Activated B cell treated with CpG ODN at 0.5 μM for 24 hours (primary cell): ENCODE measurements at regions not wholly inside any gene's neighbourhood (a gene's known extent, or its start where the extent isn't known, plus 50 kb on each side); places are given as distances from the start of the nearest gene placed in this dataset.

Experiments
- ATAC-seq: fragments of 200-7000 bp; cut with Tn5 transposase; one replicate; pipeline ENCODE4 v1.10.0; 2021; ENCODE audit warnings: low read depth, mild to moderate bottlenecking, moderate library complexity
- CTCF ChIA-PET: fragments of 350-600 bp; sonication (Branson Sonifier 250); formaldehyde crosslinking; loops from one replicate; lab custom pipeline; 2021; ENCODE audit warnings: antibody characterized with exemption; lab: Charles Lee
- POLR2A ChIA-PET: fragments of 350-600 bp; sonication (Branson Sonifier 250); formaldehyde crosslinking; loops from one replicate; lab custom pipeline; 2021; ENCODE audit warnings: antibody characterized with exemption; lab: Charles Lee
- DNase-seq: peaks from one replicate; pipeline ENCODE4 v3.0.0; 2022
- H3K27ac Mint-ChIP-seq: one replicate; pipeline ENCODE4 v1.8.0; 2020; ENCODE audit warnings: mixed read lengths
- H3K27me3 Mint-ChIP-seq: one replicate; pipeline ENCODE4 v1.8.0; 2021; ENCODE audit warnings: mixed read lengths
- H3K36me3 Mint-ChIP-seq: one replicate; pipeline ENCODE4 v1.8.0; 2021; ENCODE audit warnings: low read depth, mixed read lengths
- H3K4me1 Mint-ChIP-seq: one replicate; pipeline ENCODE4 v1.8.0; 2021; ENCODE audit warnings: mixed read lengths
- H3K4me3 Mint-ChIP-seq: one replicate; pipeline ENCODE4 v1.8.0; 2020; ENCODE audit warnings: mild to moderate bottlenecking, mixed read lengths
- H3K9me3 Mint-ChIP-seq: one replicate; pipeline ENCODE4 v1.8.0; 2020; ENCODE audit warnings: mixed read lengths
- intact Hi-C: fragments of 100-400 bp; cut with micrococcal nuclease; formaldehyde crosslinking; loops from one replicate; pipeline ENCODE4 v1.15.1; 2024
- TF ChIP-seq, protein P1 (sequence below): fragments of 200-600 bp; IDR thresholded peaks from one replicate; pipeline ENCODE4 v1.8.0; 2022; ENCODE audit warnings: antibody characterized with exemption, mild to moderate bottlenecking

- no peak overlapping the region for H3K27ac Mint-ChIP-seq
- intact Hi-C loops: no loop called here
- no peak overlapping the region for H3K4me3 Mint-ChIP-seq
- ChIA-PET POLR2A (no interaction called here), CTCF (no interaction called here)
- no peaks in the 10 kb centered on the region for H3K4me1 Mint-ChIP-seq
- H3K36me3 Mint-ChIP-seq: no peaks in the 10 kb centered on the region
- no peak for DNase-seq
- H3K9me3 Mint-ChIP-seq: no peaks in the 10 kb centered on the region
- no peaks in the 10 kb centered on the region for H3K27me3 Mint-ChIP-seq
- TF ChIP-seq, protein P1, sequence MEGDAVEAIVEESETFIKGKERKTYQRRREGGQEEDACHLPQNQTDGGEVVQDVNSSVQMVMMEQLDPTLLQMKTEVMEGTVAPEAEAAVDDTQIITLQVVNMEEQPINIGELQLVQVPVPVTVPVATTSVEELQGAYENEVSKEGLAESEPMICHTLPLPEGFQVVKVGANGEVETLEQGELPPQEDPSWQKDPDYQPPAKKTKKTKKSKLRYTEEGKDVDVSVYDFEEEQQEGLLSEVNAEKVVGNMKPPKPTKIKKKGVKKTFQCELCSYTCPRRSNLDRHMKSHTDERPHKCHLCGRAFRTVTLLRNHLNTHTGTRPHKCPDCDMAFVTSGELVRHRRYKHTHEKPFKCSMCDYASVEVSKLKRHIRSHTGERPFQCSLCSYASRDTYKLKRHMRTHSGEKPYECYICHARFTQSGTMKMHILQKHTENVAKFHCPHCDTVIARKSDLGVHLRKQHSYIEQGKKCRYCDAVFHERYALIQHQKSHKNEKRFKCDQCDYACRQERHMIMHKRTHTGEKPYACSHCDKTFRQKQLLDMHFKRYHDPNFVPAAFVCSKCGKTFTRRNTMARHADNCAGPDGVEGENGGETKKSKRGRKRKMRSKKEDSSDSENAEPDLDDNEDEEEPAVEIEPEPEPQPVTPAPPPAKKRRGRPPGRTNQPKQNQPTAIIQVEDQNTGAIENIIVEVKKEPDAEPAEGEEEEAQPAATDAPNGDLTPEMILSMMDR: no peak
- no peak for ATAC-seq
Measured at GRCh38 chr2:22397847-22398246, 987.1 kb upstream of the KLHL29 start.

GRCh38 chr2:22403748-22404147 is 981.2 kb upstream of the KLHL29 start:
- H3K27me3 Mint-ChIP-seq: no peaks in the 10 kb centered on the region
- TF ChIP-seq, protein P1: no peak
- ATAC-seq (no peak), DNase-seq (no peak)
- H3K27ac Mint-ChIP-seq: no peak overlapping the region
- CTCF ChIA-PET: no interaction called here
- H3K4me1 Mint-ChIP-seq: no peaks in the 10 kb centered on the region
- H3K9me3 Mint-ChIP-seq: no peaks in the 10 kb centered on the region
- POLR2A ChIA-PET: no interaction called here
- H3K36me3 Mint-ChIP-seq: no peaks in the 10 kb centered on the region
- intact Hi-C loops: no loop called here
- no peak overlapping the region for H3K4me3 Mint-ChIP-seq

DNA sequence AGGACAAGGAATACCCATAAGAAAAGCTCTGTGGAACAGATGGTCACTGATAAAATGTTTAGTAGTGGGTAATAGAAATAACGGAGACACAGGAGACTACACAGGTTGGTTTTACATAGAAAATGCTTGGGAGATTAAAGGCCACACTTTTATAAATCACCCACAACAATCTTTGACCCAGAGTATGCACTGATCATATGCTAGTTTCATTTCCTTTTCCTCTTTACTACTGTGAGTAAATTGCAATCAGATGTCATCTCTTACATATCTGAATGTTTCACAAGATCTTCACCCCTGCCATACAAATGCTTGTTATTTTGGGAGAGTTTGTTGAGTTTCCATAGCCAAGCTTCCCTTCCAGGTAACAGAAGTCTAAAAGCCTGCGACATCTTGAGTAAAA is 978.4 kb upstream of the KLHL29 start:
- Mint-ChIP-seq H3K9me3 (no peaks in the 10 kb centered on the region), H3K4me1 (no peaks in the 10 kb centered on the region), H3K27me3 (no peaks in the 10 kb centered on the region), H3K36me3 (no peaks in the 10 kb centered on the region), H3K27ac (no peak overlapping the region), H3K4me3 (no peak overlapping the region)
- TF ChIP-seq, protein P1: no peak
- intact Hi-C loops: no loop called here
- POLR2A ChIA-PET: no interaction called here
- ATAC-seq (no peak), DNase-seq (no peak)
- CTCF ChIA-PET: no interaction called here

DNA sequence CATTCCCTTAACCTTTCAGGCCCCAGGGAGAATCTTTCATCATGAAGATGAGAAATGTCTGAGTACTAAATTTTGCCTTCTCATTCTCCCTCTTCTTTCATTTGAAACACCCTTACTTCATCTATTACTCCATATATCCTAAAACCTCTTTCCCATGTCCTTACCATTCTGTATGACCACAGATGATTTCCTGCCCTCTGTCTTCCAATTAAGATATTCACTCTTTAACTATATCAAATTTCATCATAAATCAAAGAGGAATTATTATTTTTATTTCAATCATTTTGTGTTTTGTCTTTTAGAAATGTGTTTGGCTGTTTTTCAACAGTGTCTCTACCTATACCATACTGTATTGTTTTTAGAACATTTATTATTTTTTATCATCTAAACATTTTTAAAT is 964.9 kb upstream of the KLHL29 start:
- peaks cover 18% of the 10 kb centered on the region for H3K9me3 Mint-ChIP-seq
- H3K36me3 Mint-ChIP-seq: no peaks in the 10 kb centered on the region

DNA sequence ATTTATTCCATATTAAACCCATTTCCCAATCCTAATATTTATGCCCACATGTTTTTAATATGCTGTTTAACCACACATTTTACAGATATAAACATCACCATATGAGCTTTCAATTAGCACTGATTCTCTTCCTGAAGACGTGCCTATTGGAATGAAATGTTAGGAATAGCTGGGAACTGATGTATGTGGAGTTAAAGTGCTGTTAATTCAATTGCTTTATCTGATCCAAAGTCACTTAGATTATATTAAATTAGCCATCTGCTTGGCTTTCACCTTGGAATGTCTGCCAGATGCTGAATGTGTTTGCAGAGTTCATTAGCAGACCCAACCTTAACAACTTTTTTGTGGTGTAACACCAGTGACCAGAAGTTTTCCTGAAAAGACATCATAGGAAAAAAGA is 942.9 kb upstream of the KLHL29 start:
- no peak overlapping the region for H3K4me3 Mint-ChIP-seq
- H3K27me3 Mint-ChIP-seq: no peaks in the 10 kb centered on the region
- ChIA-PET POLR2A (no interaction called here), CTCF (no interaction called here)
- intact Hi-C loops: no loop called here
- H3K9me3 Mint-ChIP-seq: peaks cover 3% of the 10 kb centered on the region
- DNase-seq (no peak), ATAC-seq (no peak)
- TF ChIP-seq, protein P1: no peak
- no peak overlapping the region for H3K27ac Mint-ChIP-seq
- no peaks in the 10 kb centered on the region for H3K36me3 Mint-ChIP-seq
- no peaks in the 10 kb centered on the region for H3K4me1 Mint-ChIP-seq

More for the DNA sequence above, 964.9 kb upstream of the KLHL29 start:
- Mint-ChIP-seq H3K27ac (no peak overlapping the region), H3K4me1 (no peaks in the 10 kb centered on the region), H3K27me3 (no peaks in the 10 kb centered on the region), H3K4me3 (no peak overlapping the region)
- CTCF ChIA-PET: no interaction called here
- ATAC-seq: no peak
- no peak for DNase-seq
- TF ChIP-seq, protein P1: no peak
- POLR2A ChIA-PET: no interaction called here
- intact Hi-C loops: no loop called here
